HCEC 1CT (cell line): ENCODE measurements at regions not wholly inside any gene's neighbourhood (a gene's known extent, or its start where the extent isn't known, plus 50 kb on each side); places are given as distances from the start of the nearest gene placed in this dataset.
"Not testable (repeated sequence)": the region's sequence is repeated elsewhere in the genome, so short reads cannot be mapped to it uniquely, and the experiment has no call there.

Experiments used
- DNase-seq: peaks from one replicate; pipeline ENCODE4 v3.0.0-alpha.2; 2017

DNA sequence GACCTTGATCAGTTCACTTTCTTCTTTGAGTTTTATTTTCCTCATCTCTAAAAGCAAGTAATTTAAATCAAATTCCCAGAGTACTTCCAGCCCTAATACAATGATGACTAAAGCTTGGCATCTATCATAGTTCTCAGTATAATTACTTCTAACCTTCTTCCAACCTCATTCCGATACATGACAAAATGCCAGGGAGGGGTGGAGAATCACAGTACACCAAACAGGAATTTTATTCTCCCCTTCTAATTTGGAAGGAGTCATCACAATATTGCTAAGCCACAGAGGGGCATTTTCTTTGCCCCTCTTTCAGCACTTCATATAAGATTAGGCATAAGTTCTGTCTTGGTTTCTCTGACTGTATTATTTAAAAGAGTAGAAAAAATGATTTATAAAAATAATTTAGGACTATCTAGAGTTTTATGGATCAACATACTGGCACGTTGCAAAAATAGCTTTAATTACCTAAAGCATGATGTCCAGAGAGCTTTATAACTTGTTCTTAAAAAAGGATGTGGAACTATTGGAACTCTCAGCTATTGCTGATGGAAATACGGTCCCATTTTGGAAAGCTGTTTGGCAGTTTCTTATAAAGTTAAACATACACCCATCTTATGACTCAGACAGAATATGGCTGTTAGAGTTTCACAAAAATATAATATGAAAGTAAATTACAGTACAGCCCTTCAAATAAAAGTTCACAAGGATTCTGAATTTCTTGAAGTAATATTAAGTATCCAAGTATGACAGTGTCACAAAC lies 86.9 kb upstream of the UBE2E2 start:
- no peak for DNase-seq

DNA sequence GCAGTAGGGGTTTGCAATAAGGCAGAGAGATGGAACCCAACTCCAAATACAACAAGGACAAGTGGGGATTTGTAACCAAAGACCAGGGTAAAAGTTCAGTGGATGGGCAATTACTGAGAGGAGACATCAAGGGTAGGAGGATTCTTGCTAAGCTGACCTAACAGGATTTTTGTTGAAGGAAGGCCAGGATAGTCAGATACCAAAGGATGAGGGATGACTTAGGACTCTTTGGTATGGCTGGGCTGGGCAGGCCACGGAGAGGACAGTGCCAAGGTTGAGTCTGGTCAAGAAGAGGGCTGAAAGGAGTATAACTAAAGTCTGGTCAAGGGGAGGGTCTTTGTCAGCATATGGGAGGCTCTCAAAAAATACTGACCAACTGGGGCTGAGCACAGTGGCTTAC lies 85.3 kb upstream of the UBE2E2 start:
- no peak for DNase-seq

DNA sequence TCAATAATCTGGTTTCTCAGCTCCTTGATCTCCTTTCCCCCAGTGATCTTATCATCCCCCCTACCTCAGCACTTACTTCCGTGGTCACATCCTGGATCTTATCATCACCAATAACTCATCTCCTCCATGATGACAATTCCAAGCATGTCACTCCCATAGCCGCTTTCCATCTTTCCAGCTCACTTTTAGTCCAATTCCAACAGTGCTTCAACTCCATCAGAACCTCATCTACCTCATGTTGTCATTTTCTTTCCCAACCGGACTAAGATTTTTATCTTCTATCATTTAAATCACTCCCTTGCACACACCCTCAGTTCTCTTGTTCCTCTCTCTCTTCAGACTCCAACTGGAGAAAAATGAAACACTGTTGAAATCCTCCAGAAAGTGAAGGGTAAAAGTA lies 75.9 kb upstream of the UBE2E2 start:
- no peak for DNase-seq

DNA sequence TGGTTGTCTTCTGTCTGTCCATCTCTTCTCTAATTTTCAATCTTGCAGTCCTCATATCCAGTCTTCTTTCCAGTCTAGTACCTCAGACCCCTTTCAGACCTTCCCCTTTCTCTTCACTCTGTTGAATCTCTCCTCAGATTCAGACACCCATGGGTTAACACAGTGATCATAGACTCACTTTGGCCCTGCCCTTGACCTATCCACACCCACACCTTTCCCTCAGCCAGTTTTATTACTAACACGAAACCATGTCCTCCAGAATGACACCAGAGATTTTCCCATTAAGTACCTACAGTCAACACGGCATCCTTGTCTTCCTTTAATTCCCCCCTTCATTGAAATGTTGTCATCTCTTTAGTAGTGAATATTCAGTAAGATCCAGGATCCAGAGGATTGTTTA lies 74.5 kb upstream of the UBE2E2 start:
- DNase-seq = no peak

DNA sequence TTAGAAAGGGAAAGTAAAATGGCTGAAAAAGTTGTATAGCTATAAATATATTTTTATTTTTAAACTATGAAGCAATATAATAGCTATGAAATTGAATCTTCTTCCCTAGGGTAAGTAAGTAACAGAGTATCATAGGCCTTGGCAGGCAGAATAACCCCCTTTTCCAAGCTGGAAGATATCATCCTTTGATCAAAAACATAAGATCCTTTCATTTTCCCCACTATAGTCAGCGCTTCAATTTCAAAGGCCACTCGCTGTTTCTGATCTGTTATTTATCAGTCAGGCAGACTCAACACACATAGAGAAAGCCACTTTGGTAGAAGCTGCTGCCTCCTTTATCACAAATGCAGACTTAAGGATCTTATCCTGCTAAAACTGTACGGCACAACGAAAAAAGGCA lies 74.0 kb upstream of the UBE2E2 start:
- DNase-seq = no peak

DNA sequence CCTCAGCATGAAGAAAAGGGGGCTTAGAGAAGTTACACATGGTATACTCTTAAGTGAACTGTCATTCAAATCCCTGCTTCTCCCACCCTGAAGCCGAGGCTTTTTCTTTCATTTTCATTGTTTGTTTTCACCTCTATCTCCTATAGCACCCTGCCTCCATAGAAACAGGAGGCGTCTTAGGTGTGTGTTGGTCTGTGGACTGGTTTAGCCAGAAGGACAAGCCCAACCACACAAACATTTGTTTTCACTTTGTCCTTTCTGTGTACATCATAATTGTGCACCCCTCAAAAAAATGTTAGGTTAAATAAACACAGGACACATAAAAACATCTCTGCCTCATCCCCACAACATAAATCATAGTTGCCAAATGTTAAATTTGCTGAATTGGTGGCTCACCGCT lies 73.3 kb upstream of the UBE2E2 start:
- no peak for DNase-seq

DNA sequence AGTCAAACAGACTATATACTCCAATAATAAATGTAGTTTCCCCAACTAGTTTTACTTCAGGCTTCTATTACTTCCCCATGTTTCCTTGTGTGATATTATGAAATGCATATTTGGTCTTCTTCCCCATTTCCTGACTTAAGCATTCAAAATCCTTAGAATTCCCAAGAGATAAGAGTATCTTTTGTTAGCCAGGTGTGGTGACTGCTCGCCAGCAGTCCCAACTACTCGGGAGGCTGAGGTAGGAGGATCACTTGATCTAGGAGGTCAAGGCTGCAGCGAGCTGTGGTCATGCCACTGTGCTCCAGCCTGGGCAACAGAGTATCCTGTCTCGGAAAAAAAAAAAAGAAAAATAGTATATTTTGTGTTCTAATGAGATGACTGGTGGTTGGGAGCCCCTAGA lies 72.7 kb upstream of the UBE2E2 start:
- no peak for DNase-seq

DNA sequence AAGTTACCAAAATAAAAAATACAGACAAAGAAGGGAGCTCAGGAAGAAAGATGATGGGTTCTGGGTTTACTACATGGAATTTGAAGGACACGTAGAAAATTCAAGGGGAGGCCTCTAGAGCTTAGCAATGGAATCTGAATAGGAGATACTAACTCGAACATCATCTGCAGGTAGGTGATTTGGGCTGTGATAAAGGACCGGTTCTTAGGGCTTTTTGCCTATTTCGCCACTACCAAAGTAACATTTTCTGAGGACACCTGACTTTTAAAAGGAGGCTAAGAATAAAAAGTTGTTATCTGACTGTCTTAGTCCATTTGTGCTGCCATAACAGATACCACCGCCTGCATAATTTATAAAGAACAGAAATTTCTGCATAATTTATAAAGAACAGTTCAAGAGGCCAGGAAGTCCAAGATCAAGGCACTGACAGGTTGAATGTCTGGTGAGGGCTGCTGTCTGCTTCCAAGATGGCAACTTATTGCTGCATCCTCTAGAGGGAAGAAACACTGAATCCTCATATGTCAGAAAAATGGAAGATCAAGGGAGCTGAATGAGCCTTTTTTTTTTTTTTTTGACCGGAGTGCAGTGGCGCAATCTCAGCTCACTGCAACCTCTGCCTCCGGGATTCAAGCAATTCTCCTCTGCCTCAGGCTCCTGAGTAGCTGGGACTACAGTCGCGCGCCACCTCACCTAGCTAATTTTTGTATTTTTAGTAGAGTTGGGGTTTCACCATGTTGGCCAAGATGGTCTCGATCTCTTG lies 67.9 kb upstream of the UBE2E2 start:
- DNase-seq = no peak

DNA sequence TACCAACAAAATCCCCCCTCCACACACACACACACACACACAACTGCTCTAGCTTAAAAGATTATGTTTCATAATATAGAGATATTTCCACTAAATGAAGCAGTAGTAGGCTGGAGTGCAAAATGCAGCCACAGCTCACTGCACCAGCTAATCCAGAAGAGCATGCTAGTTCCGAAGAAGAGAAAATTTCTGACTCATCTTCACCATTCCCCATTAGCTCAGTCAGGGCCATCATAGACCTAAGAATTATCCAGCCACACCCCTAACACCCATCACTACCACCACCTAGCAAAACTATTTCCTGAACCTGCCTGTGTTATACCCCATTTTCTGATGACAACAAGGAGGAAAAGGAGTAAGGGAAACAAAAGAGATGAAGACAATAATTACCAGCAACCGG lies 67.1 kb upstream of the UBE2E2 start:
- DNase-seq = no peak

DNA sequence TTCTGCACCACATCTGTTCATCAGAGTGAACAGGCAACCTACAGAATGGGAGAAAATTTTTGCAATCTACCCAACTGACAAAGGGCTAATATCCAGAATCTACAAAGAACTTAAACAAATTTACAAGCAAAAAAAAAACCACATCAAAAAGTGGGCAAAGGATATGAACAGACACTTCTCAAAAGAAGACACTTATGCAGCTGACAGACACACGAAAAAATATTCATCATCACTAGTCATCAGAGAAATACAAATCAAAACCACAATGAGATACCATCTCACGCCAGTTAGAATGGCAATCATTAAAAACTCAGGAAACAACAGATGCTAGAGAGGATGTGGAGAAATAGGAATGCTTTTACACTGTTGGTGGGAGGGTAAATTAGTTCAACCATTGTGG lies 59.1 kb upstream of the UBE2E2 start:
- DNase-seq = not testable (repeated sequence)

DNA sequence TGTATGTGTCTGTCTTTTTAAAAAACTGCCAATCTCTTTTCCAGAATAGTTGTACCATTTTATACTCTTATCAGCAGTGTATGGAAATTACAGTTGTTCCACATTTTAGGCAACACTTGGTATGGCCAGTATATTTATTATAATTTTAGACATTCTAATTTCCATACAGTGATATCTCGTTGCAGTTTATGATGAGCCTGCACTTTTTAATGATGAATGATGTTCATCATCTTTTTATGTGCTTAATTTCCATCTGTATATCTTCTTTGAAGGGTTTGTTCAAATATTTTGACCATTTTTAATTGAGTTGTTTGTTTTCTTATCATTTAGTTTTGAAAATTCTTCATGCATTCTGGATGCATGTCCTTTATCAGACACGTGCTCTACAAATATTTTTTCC lies 57.0 kb upstream of the UBE2E2 start:
- no peak for DNase-seq

DNA sequence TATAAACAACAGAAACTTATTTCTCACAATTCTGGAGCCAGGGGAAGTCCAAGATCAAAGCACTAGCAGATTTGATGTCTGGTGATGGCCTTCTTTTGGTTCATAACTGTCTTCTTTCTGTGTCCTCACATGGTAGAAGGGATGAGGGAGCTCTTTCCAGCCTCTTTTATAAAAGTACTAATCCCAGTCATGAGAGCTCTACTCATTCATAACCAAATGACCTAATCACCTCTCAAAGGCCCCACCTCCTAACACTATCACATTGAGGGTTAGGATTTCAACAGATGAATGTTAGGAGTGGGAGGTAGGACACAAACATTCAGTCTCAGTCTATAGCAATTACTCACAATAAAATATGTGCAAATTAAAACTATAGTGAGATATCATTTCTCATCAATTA lies 50.1 kb upstream of the UBE2E2 start:
- DNase-seq = no peak
